ENCODE measurements at regions not wholly inside any gene's neighbourhood (a gene's known extent, or its start where the extent isn't known, plus 50 kb on each side); places are given as distances from the start of the nearest gene placed in this dataset.

- no peak for TF ChIP-seq TAF7 (optimal IDR thresholded peaks at IDR 0.05; ENCODE audit: borderline replicate concordance, low read depth, low read length)
- no peak for TF ChIP-seq USF2 (IDR thresholded peaks at IDR 0.05; ENCODE audit: low read length)
- TF ChIP-seq POU5F1 (IDR thresholded peaks at IDR 0.05; ENCODE audit: low read depth, low read length), result no peak
- TF ChIP-seq SAP30 (IDR thresholded peaks at IDR 0.05; ENCODE audit: insufficient read depth, insufficient replicate concordance, low read length), result no peak
Measured at GRCh38 chr15:79602731-79603130, 170.6 kb downstream of the MINAR1 start (continued).

Data from H1 (cell line).